Stimulated activated CD8-positive, alpha-beta memory T cell treated with anti-CD3 and anti-CD28 coated beads, Interleukin-2, amount 100 ng/mL, for 48 hours (primary cell): ENCODE measurements at regions not wholly inside any gene's neighbourhood (a gene's known extent, or its start where the extent isn't known, plus 50 kb on each side); places are given as distances from the start of the nearest gene placed in this dataset.
"Not testable (repeated sequence)": the region's sequence is repeated elsewhere in the genome, so short reads cannot be mapped to it uniquely, and the experiment has no call there.

Source experiments
- DNase-seq, 2 donors: peaks; one replicate each; pipeline ENCODE4 v3.0.0-alpha.2; 2020; ENCODE audit warnings: low read depth in 2 of 2

- no peak for DNase-seq
Measured at GRCh38 chr16:11414815-11415775, 69.8 kb downstream of the RMI2 start.

- DNase-seq = no peak
Measured at GRCh38 chr16:11416228-11417001, 71.2 kb downstream of the RMI2 start.

- DNase-seq = no peak
Measured at GRCh38 chr16:11417487-11417886, 72.2 kb downstream of the RMI2 start.

DNA sequence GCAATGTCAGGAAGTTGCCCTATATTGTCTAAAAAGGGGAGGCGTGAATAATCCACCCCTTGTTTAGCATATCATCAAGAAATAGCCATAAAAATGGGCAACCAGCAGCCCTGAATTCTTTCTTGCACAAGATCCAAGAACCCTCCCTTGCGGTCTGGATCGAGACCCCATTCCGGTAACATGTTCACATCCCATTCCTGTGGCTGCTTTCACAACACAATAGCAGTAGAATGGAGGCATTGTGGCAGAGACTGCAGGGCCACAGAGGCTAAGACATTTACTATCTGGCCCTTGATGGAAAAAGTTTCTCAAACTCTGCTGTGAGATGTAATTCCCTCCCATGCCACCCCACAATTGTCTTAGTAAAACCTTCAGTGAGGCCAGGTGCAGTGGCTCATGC is 73.2 kb downstream of the RMI2 start:
- no peak for DNase-seq

- DNase-seq = not testable (repeated sequence)
Measured at GRCh38 chr16:11420067-11420466, 74.8 kb downstream of the RMI2 start.

DNA sequence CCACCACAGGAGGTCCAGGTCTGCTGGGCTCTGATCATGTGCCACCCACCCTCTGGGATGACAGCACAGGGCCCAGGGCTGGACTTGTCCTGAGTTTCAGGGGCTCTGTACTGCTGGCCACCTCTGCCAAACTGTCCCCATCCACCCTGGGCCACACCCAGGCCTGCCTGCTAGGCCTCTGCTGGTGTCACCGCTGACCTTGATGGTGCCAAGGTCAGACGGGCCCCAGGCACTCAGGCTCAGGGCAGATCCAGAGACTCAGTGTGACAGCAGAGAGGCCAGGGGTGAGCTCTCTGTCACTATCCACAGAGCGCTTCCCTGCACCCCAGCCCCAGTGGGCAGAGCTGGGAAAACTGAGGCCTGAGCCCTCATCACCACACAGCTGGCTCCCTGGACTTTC is 75.6 kb downstream of the RMI2 start:
- no peak for DNase-seq

DNA sequence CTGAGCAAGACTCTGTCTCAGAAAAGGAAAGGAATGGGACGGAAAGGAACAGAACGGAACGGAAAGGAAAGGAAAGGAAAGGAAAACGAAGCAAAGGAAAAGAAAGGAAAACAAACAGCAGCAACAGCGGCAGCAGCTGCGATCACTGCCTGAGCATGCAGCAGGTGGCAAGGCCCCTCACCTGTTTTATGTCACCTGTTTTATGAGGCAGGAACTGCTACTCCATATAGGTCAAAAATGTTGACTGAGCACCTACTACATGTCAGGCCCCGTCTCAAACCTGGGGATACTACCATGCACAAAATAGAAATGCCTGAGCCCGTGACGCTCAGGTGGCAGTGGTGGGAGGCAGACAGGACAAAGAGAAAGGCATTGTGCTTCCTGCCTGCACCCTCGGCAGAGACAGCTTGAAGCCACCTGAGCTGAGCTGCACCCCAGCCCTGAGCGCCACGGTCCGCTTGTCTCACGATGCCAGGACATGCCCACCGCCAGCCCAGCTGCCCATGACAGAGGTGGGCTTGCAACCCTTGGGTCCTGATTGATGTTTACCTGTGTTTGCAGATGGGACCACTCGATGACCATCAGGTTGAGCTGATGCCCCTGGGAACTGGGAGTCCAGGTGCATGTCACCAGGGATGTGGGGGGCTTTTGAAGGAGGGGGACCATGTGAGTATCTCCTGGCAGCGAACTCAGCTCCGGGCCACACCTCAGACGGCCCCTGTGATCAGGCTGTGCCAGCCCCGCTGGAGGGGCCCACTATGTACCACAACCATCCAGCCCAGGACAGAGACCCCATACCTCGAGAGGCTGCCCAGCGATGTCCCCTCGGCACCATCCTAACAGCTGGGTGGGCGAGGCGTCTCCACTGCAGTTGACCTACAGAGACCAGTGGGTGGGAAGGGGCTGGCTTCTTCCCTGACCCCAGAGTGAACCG is 77.4 kb downstream of the RMI2 start:
- DNase-seq = no peak

GRCh38 chr16:11423315-11424117 is 78.3 kb downstream of the RMI2 start:
- no peak for DNase-seq

DNA sequence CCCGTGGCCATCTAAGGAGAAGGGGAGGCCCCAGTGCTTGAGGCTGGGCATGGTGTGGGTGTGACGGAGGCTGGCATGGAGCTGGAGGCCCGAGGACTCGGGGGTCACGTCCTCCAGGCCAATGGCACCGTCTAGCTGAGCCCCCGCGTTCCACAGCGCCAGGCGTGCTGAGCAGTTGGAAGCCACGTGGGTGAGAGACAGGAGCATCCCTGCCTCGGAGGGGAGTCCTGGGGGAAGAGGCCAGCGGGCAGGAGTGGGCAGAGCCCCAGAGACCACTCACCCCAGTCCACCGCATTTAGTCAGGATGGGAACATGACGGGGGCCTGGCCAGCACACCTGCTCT is 78.8 kb downstream of the RMI2 start:
- DNase-seq = no peak

DNA sequence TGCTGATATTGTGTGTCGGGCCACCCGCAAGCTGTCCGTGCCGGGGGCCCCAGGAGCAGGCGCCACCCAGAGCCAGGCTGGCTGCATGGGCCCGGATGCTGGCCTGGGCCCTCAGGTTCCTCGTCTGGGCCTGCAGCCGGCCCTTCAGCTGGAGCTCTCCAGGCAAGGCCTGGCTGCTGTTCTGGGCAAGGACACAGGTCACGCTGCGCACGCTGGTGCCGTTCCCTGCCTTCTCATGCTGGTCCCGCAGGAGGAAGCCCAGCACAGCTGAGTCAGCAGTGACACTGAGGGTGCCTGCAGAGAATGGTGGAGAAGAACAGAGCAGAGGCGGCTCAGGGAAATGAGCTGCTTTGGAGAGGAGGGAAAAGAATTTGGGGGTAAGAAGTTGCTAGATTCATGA is 79.9 kb downstream of the RMI2 start:
- DNase-seq = no peak

- no peak for DNase-seq
Measured at GRCh38 chr16:11428623-11428953, 83.3 kb downstream of the RMI2 start.

GRCh38 chr16:11429123-11429522 is 83.9 kb downstream of the RMI2 start:
- no peak for DNase-seq

GRCh38 chr16:11429823-11430222 is 84.6 kb downstream of the RMI2 start:
- no peak for DNase-seq

- no peak for DNase-seq
Measured at GRCh38 chr16:11430601-11431317, 85.5 kb downstream of the RMI2 start.

DNA sequence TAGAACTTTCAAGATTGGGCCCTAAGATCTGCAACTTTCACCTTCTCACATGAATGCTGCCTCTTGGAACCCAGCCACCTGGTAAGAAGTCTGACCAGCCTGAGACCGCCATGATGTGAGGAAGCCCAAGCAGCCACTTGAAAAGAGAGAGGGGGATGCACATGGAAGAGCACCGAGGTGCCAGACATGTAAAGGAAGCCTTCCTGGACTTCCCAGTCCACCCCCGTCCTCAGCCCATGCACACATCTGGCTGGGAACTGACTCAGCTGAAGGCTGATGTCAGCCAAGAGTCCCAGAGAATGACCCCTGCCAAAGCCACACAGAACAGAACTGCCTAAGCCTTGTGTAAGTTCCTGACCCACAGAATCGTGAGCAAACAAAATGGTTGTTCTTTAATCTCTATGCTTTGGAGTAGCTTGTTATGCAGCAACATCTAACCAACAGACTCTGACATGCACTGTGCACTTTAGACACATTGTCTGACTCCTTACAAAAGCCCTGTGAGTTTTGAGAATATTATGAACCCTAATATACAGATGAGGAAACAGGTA is 86.7 kb downstream of the RMI2 start:
- no peak for DNase-seq

DNA sequence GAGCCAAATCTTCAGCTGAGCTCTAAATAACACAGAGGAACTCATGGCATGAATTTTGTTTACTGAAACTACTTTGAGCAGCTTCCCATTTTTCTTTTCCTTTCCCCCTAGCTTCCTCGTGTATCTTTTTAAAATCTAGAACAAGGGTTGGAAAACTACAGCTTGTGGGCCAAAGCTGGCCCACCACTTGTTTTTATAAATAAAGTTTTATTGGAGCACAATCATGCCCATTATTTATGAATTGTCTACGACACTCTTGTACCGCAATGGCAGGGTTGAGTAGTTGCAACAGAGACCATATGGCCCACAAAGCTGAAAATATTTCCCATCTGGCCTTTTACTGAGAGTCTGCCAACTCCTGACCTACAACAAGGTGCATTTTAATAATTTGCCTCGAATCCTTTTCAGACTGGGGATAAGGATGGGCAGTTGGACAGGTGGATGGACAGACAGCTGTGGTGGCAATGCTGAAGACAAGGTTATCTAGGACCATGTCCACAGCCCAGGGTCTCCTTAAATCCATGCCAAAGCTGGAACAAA is 87.7 kb downstream of the RMI2 start:
- no peak for DNase-seq

- DNase-seq = no peak
Measured at GRCh38 chr16:11435576-11435975, 90.3 kb downstream of the RMI2 start.

DNA sequence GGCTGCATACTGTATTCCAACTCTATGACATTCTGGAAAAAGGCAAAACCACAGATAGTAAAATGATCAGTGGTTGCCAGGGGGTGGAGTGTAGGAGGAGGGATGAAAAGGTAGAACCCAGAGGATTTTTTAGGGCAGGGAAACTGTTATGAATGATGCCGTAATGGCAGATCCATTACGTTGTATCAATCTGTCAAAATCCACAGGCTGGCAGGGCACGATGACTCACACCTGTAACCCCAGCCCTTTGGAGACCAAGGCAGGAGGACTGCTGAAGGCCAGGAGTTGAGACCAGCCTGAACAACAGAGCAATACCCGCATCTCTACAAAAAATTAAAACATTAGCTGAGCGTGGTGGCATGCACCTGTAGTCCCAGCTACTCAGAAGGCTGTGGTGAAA is 91.8 kb downstream of the RMI2 start:
- no peak for DNase-seq

GRCh38 chr16:11439790-11440656 is 94.8 kb downstream of the RMI2 start:
- DNase-seq = no peak
